ENCODE measurements at regions not wholly inside any gene's neighbourhood (a gene's known extent, or its start where the extent isn't known, plus 50 kb on each side); places are given as distances from the start of the nearest gene placed in this dataset.

DNA sequence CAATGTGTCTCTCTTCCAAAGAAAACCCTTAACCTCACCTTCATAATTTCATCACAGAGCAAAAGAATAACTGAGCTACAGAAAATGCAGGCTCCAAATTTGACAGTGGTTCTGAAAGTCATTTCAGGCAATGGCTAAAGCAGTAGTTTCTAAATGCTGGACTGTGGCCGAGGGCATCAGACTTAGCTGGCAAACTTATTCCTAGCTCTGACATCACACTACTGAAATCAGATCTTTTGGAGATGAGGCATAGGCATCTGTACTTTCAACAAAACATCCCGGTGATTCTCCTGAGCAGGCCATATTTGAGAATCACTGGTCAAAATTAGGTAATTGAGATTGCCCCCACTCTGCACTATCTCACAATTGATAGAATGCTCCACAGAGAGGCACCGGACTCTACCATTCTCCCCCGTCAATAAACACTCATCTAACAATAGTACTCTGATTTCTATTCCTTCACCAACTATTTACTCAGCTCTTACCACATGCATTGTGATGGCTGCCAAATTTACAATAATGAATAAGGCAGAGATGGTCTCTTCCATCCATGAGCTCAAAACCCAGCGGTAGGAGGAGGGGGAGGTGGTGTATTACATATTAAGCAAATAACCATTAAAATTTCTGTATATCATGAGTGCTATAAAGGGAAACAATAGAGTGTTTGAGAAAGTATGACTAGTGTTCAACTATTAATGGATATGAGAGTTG, 57.3 kb upstream of the SPRED1 start:
- WGBS, 2 experiments (ENCODE audit: extremely low coverage in 1 of 2, insufficient coverage in 1 of 2, insufficient read length in 1 of 2, insufficient replicate concordance in 2 of 2, low coverage in 1 of 2, low lambda C conversion rate in 2 of 2, missing lambda C conversion rate in 1 of 2): 93% methylated on average over 5 of the region's 5 CpGs; no CpG with 5 or more reads in 1 of the 2 experiments
- no peak overlapping the region for H4K8ac ChIP-seq (ENCODE audit: extremely low read depth, insufficient read depth, low read length)

More for the DNA sequence above, 57.3 kb upstream of the SPRED1 start:
- H3K9me3 ChIP-seq (ENCODE audit: insufficient read depth in 2 of 2, low read depth in 1 of 2, low read length in 1 of 2): no peaks in the 10 kb centered on the region
- no peak for TF ChIP-seq CREB1 (IDR thresholded peaks at IDR 0.05)
- TF ChIP-seq RBBP5 (IDR thresholded peaks at IDR 0.05; ENCODE audit: borderline replicate concordance, low read depth, low read length): no peak
- H2BK12ac ChIP-seq (ENCODE audit: low read depth, low read length): no peak overlapping the region
- H2BK5ac ChIP-seq (ENCODE audit: low read depth, low read length): no peak overlapping the region
- CTCF ChIA-PET (ENCODE audit: partially characterized antibody): no interaction called here
- H2BK20ac ChIP-seq (ENCODE audit: low read length): no peak overlapping the region
- H3K18ac ChIP-seq (ENCODE audit: extremely low read depth, low read length): no peak overlapping the region
- no peak overlapping the region for H3K4me2 ChIP-seq (ENCODE audit: insufficient read depth in 1 of 2, low read depth in 2 of 2, low read length in 2 of 2)
- H3K79me1 ChIP-seq (ENCODE audit: low read depth, low read length): no peaks in the 10 kb centered on the region
- no peak overlapping the region for H3K9ac ChIP-seq (replicated peaks in 1 of 4; ENCODE audit: extremely low read depth in 1 of 4, low read depth in 3 of 4, low read length in 3 of 4)
- no peak overlapping the region for H2BK120ac ChIP-seq (replicated peaks; ENCODE audit: low read depth, low read length)
- no peak for FAIRE-seq
- H3K23ac ChIP-seq (ENCODE audit: insufficient read length): no peak overlapping the region
- no peaks in the 10 kb centered on the region for H3K79me2 ChIP-seq (ENCODE audit: control insufficient read depth in 1 of 2, insufficient read depth in 2 of 2, low read length in 2 of 2)
- no peaks in the 10 kb centered on the region for H3K27me3 ChIP-seq (replicated peaks in 1 of 4; ENCODE audit: control insufficient read depth in 3 of 4, extremely low read depth in 1 of 4, insufficient read depth in 3 of 4, low read length in 3 of 4)
- DNase-seq (ENCODE audit: low read depth in 1 of 2, low spot score in 2 of 2): no peak
- H3K4me3 ChIP-seq (ENCODE audit: extremely low read depth in 1 of 4, insufficient read depth in 2 of 4, low read depth in 3 of 4, low read length in 4 of 4): no peak overlapping the region
- H2AFZ ChIP-seq (ENCODE audit: low read length): no peak overlapping the region
- no peak overlapping the region for H3K14ac ChIP-seq (ENCODE audit: insufficient read length)
- H2BK15ac ChIP-seq (ENCODE audit: low read length): no peak overlapping the region
- H3K23me2 ChIP-seq (ENCODE audit: low read depth, low read length): no peaks in the 10 kb centered on the region
- POLR2A ChIA-PET (ENCODE audit: partially characterized antibody): no interaction called here
- no peak overlapping the region for H4K91ac ChIP-seq (replicated peaks; ENCODE audit: insufficient read length, low read length)
- no peaks in the 10 kb centered on the region for H3K36me3 ChIP-seq (ENCODE audit: control insufficient read depth in 2 of 4, insufficient read depth in 4 of 4, low read length in 3 of 4)
- H3K4ac ChIP-seq (replicated peaks; ENCODE audit: insufficient read length, low read depth, low read length): no peak overlapping the region
- no peak overlapping the region for H3K27ac ChIP-seq (ENCODE audit: low read depth, low read length)
- H4K5ac ChIP-seq (ENCODE audit: insufficient read length, low read depth, low read length): no peak overlapping the region
- no peak overlapping the region for H3K56ac ChIP-seq (replicated peaks; ENCODE audit: insufficient read length, low read depth, low read length)
- no peaks in the 10 kb centered on the region for H4K20me1 ChIP-seq (replicated peaks in 1 of 2; ENCODE audit: control insufficient read depth in 1 of 2, insufficient read depth in 2 of 2, low read length in 2 of 2)
- H2AK5ac ChIP-seq (ENCODE audit: low read depth, low read length): no peak overlapping the region
- H3K4me1 ChIP-seq (replicated peaks in 1 of 4; ENCODE audit: control insufficient read depth in 3 of 4, insufficient read depth in 4 of 4, low read length in 3 of 4): no peaks in the 10 kb centered on the region
